ENCODE measurements at regions not wholly inside any gene's neighbourhood (a gene's known extent, or its start where the extent isn't known, plus 50 kb on each side); places are given as distances from the start of the nearest gene placed in this dataset.

GRCh38 chr9:135030566-135031226 lies 56.8 kb upstream of the OLFM1 start:
- TF ChIP-seq EZH2 (IDR thresholded peaks at IDR 0.05; ENCODE audit: insufficient read depth, low read length) (no peak), CTCF (IDR thresholded peaks at IDR 0.05; ENCODE audit: insufficient read depth, low read depth, low read length) (no peak)
- no peak overlapping the region for H3K4me3 Mint-ChIP-seq (ENCODE audit: unreplicated experiment)
- Histone ChIP-seq H3K4me2 (ENCODE audit: low read length) (no peak overlapping the region), H2AFZ (ENCODE audit: low read depth, low read length) (no peak overlapping the region), H3K27ac (ENCODE audit: low read depth, low read length) (no peak overlapping the region), H4K20me1 (ENCODE audit: insufficient read depth, low read length) (no peaks in the 10 kb centered on the region), H3K9me3 (ENCODE audit: insufficient read depth, low read depth, low read length) (no peaks in the 10 kb centered on the region), H3K79me2 (ENCODE audit: insufficient read depth, low read length) (no peaks in the 10 kb centered on the region), H3K27me3 (ENCODE audit: insufficient read depth, low read length) (no peaks in the 10 kb centered on the region), H3K4me3 (ENCODE audit: insufficient read depth, low read depth, low read length) (no peak overlapping the region), H3K9ac (ENCODE audit: low read length) (no peak overlapping the region), H3K4me1 (ENCODE audit: insufficient read depth, low read length) (no peaks in the 10 kb centered on the region), H3K36me3 (ENCODE audit: insufficient read depth, low read length) (no peaks in the 10 kb centered on the region)
- DNase-seq (ENCODE audit: low read depth) (no peak), FAIRE-seq (no peak)
- peaks cover 47% of the 10 kb centered on the region for H3K27me3 Mint-ChIP-seq (ENCODE audit: low read depth, unreplicated experiment)
- H3K27ac Mint-ChIP-seq (ENCODE audit: unreplicated experiment): no peak overlapping the region
- peaks cover 5% of the 10 kb centered on the region for H3K9me3 Mint-ChIP-seq (ENCODE audit: unreplicated experiment)
- H3K36me3 Mint-ChIP-seq (ENCODE audit: low read depth, unreplicated experiment): no peaks in the 10 kb centered on the region
- H3K4me1 Mint-ChIP-seq (ENCODE audit: low read depth, unreplicated experiment): no peaks in the 10 kb centered on the region

- Histone ChIP-seq H3K79me2 (ENCODE audit: insufficient read depth, low read length) (no peaks in the 10 kb centered on the region), H3K27me3 (ENCODE audit: insufficient read depth, low read length) (no peaks in the 10 kb centered on the region), H3K9me3 (ENCODE audit: insufficient read depth, low read depth, low read length) (no peaks in the 10 kb centered on the region), H3K4me1 (ENCODE audit: insufficient read depth, low read length) (no peaks in the 10 kb centered on the region), H4K20me1 (ENCODE audit: insufficient read depth, low read length) (no peaks in the 10 kb centered on the region), H3K4me2 (ENCODE audit: low read length) (no peak overlapping the region), H3K27ac (ENCODE audit: low read depth, low read length) (no peak overlapping the region), H3K9ac (ENCODE audit: low read length) (no peak overlapping the region), H3K36me3 (ENCODE audit: insufficient read depth, low read length) (no peaks in the 10 kb centered on the region), H2AFZ (ENCODE audit: low read depth, low read length) (no peak overlapping the region), H3K4me3 (ENCODE audit: insufficient read depth, low read depth, low read length) (no peak overlapping the region)
- Mint-ChIP-seq H3K27ac (ENCODE audit: unreplicated experiment) (no peak overlapping the region), H3K27me3 (ENCODE audit: low read depth, unreplicated experiment) (peaks cover 54% of the 10 kb centered on the region), H3K36me3 (ENCODE audit: low read depth, unreplicated experiment) (no peaks in the 10 kb centered on the region), H3K4me1 (ENCODE audit: low read depth, unreplicated experiment) (no peaks in the 10 kb centered on the region), H3K9me3 (ENCODE audit: unreplicated experiment) (peaks cover 3% of the 10 kb centered on the region), H3K4me3 (ENCODE audit: unreplicated experiment) (no peak overlapping the region)
- FAIRE-seq (no peak), DNase-seq (ENCODE audit: low read depth) (no peak)
- TF ChIP-seq EZH2 (IDR thresholded peaks at IDR 0.05; ENCODE audit: insufficient read depth, low read length) (no peak), CTCF (IDR thresholded peaks at IDR 0.05; ENCODE audit: insufficient read depth, low read depth, low read length) (no peak)
Measured at GRCh38 chr9:135032041-135032835, 55.2 kb upstream of the OLFM1 start.
